Keratinocyte (primary cell): ENCODE measurements at regions not wholly inside any gene's neighbourhood (a gene's known extent, or its start where the extent isn't known, plus 50 kb on each side); places are given as distances from the start of the nearest gene placed in this dataset.

ENCODE experiments used
- EZH2 ChIP-seq: IDR thresholded peaks from one replicate; pipeline ENCODE4 v1.6.1; 2012; ENCODE audit warnings: inconsistent platforms, mild to moderate bottlenecking, low read length, moderate library complexity
- TF ChIP-seq, protein P1 (sequence below), 3 experiments: IDR thresholded peaks in 1 of 3; conservative IDR thresholded peaks in 1 of 3; optimal IDR thresholded peaks in 1 of 3; 2 replicates in 2 of 3; 3 replicates in 1 of 3; pipeline versions ENCODE3 to v1.5.1; 2011; ENCODE audit warnings: low read length in 3 of 3, mild to moderate bottlenecking in 3 of 3, moderate library complexity in 2 of 3, control low read depth in 1 of 3, inconsistent platforms in 1 of 3; ENCODE audit not compliant: insufficient read depth in 2 of 3; ENCODE audit errors: extremely low read depth in 1 of 3

- TF ChIP-seq EZH2, result no peak
- TF ChIP-seq, protein P1, sequence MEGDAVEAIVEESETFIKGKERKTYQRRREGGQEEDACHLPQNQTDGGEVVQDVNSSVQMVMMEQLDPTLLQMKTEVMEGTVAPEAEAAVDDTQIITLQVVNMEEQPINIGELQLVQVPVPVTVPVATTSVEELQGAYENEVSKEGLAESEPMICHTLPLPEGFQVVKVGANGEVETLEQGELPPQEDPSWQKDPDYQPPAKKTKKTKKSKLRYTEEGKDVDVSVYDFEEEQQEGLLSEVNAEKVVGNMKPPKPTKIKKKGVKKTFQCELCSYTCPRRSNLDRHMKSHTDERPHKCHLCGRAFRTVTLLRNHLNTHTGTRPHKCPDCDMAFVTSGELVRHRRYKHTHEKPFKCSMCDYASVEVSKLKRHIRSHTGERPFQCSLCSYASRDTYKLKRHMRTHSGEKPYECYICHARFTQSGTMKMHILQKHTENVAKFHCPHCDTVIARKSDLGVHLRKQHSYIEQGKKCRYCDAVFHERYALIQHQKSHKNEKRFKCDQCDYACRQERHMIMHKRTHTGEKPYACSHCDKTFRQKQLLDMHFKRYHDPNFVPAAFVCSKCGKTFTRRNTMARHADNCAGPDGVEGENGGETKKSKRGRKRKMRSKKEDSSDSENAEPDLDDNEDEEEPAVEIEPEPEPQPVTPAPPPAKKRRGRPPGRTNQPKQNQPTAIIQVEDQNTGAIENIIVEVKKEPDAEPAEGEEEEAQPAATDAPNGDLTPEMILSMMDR (optimal IDR thresholded peaks at IDR 0.05 in 1 of 3, IDR thresholded peaks at IDR 0.05 in 1 of 3, conservative IDR thresholded peaks at IDR 0.05 in 1 of 3; ENCODE audit: extremely low read depth in 1 of 3, insufficient read depth in 2 of 3, low read length in 3 of 3), result no peak
Measured at GRCh38 chr1:90505806-90506205, 211.3 kb downstream of the BARHL2 start.
